HG03139 (cell line): ENCODE measurements at regions not wholly inside any gene's neighbourhood (a gene's known extent, or its start where the extent isn't known, plus 50 kb on each side); places are given as distances from the start of the nearest gene placed in this dataset.

Source experiments
- ATAC-seq: cut with Tn5 transposase; IDR thresholded peaks from one replicate; pipeline ENCODE4 v1.9.1; 2021; ENCODE audit not compliant: unreplicated experiment

DNA sequence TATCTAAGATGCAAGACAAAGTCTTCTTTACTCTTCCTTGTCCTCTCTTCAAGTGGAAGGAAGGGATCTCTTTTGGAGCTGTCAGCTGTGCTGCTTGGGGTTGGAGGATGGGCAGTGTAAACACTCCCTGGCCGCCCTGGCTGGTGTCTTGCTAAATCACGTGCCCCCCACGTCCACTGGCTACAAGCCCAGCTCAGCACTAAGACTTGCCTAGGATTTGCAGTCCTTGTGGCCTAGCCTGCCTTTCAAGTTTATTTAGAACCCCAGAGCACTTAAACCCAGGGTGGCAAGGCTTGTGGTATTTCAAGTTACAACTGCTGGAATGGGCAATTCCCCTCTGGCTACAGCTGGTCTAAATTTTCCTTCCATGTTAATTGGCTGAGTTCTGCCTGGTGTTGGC lies 272.4 kb upstream of the MYO3A start:
- ATAC-seq, result no peak

DNA sequence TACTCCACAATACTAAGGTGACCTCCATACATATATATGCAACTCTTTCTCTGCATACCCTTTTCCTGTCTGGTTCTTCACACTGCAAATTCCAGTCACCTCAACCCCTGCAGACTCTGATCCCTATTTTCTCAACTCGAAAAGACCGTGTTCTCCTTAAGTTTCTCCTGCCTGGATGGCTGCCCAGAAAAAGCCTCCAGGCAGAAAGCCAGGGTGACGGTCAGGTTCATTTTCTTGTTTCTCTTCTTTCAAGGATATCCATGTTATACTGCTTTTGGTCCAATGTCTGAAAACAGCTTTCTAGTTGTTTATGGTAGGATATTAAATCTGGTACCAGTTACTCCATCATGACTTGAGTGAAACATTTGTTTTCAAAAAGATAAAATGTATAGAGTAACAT lies 267.8 kb upstream of the MYO3A start:
- ATAC-seq, result no peak

DNA sequence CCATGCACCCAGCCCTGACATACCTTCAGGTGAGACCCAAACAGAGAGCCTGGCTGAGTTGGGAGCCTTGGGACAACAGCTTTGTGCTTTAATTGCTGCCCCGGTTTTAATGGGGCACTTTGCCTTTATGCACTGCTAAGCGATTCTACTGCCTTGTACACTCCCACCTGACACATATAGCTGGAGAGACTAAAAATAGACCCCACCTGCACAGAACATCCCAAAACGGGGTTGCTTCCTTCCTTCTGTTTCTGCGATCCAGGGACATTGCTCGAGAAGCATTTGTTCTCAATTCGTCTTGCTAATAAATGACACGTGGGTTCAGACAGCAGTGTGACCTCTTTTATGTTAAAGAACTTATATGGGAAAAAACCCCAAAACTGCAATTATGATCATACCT lies 258.8 kb upstream of the MYO3A start:
- no peak for ATAC-seq

DNA sequence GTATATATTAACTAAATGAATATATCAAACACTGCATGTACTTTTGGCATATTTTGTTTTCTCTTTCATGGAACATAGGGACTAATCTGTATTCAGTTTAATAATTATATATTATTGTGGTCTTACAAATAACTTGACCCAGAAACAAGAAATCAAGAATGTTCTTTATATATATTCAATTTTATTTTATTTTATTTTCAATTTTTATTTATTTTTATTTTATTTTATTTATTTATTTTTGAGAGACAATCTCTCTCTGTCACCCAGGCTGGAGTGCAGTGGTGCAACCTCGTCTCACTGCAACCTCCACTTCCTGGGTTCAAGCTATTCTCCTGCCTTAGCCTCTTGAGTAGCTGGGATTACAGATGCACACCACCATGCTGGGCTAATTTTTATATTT lies 258.4 kb upstream of the MYO3A start:
- no peak for ATAC-seq

DNA sequence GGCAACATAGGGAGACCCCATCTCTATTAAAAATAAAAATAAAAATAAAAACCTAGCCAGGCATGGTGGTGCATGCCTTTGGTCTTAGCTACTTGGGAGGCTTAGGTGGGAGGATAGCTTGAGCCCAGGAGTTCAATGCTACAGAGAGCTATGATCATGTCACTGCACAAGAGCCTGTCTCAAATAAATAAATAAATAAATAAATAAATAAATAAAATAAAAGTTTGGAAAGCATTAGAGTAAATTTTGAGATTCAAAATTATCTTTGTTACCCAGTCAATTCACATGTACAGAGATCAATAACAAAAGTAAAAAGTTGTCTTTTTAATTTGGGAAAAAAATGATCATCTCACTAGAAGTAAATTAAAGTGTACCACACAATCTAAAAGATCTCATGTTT lies 255.8 kb upstream of the MYO3A start:
- ATAC-seq, result no peak

DNA sequence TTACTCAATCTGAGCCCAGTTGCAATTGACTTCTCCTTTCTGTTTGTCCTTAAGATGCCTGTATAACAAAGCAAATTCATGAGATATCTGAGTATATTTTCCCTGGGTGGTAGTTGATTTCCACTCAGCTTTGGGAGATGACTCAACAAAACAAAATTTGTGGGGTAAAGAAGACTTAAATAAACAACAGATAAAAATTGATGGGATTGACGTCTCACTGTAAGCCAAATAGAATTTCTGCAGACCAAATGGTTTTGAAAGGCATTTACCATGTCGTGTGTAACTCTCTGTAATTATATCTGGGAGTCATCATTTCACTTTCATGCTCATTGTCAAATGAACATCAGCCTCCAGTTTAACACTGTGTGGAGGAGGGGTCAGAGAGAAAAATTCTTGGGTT lies 255.4 kb upstream of the MYO3A start:
- ATAC-seq, result no peak

DNA sequence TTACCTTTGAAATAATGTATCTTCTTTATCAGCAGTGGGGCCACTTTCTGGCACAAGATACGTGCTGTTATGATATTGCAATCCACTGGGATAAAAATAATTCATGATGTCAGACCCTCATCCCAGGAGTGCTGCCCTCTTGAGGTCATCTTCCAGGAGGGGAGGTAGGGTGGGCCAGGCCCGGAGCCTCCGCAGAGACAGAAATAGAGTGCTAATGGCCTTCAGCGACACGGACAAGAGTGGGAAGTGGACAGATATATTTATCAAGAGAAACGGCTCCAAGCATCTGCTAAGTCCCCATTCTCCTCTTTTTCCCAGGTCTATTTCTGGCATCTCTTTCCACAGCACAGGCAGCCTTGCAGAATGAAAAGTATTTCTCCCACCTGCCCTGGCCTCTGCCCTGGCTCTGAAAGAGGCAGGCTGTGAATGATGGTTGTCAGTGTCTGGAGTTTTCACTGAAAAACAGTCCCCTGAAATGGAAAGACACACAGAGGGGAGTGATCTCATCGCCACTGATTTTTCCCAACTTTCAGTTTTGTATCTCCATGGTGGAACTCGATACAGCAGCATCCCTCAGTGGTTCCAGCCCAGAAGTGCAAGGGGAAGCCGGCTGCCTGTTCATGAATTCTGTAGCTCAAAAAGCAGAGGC lies 251.7 kb upstream of the MYO3A start:
- no peak for ATAC-seq

DNA sequence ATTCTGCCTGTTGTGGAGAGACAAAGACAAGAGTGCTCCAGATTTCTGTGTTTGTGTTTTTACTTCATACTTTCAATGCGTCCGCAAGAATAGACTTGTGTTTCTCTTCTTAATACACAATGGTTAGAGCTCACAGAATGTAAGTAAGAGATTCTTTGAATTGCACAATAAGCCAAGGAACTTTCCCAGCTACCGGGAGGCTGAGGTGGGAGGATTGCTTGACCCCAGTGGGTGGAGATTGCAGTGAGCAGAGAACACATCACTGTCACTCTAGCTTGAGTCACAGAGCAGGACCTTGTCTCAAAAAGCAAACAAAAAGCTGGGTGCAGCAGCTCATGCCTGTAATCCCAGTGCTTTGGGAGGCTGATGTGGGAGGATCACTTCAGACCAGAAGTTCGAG lies 250.7 kb upstream of the MYO3A start:
- ATAC-seq, result no peak

DNA sequence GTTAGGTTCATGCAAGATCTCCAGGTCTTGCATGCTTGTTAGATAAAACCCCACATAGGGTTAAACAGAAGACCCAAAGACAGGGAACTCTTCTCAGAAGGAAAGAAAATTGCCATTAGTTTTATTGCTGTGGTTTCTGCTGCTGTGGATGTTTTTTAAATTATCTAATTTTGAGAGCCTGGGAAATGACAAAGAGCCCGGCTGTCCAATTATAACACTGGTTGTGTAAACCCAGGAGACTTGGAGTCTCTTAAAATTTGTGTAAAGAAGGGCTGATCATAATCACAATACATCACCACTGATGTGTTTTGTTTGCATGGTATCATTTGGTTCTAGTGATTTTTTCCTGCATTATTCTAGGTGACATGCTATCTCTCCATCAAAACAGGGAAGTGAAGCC lies 246.5 kb upstream of the MYO3A start:
- ATAC-seq, result no peak

DNA sequence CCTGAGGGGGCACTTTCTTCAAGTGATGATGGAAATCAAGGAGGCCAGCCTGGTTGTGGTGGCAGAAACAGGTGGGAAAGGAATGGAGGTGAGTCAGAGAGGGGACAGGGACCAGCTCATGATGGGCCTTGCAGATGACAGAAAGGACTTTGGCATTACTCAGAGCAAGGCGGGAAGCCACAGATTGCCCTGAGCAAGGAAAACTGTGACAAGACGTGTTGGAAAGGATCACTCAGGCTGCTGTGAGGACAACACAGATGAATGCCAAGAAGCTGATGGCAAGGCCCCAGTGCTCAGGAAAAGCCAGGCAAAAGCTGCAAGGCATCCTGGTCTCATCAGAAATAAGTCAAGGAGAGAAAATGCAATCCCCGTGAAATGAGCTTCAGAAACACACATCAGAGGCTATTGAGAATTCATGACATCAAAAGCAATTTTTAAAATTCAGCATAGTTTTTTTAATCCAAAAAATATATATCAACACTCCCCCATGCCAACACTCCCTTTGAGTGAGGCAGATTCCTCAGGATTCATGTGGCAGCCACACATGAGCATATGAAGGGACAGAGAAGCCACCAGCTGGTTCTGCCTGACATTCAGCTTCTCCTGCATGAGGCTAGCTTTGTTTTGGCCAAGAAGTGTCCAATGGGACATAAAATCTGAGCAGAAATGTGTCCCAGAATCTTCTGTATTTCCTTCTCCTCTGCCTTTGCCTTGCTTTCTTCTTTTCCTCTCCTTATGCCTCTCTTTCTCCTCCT lies 244.5 kb upstream of the MYO3A start:
- ATAC-seq, result no peak

DNA sequence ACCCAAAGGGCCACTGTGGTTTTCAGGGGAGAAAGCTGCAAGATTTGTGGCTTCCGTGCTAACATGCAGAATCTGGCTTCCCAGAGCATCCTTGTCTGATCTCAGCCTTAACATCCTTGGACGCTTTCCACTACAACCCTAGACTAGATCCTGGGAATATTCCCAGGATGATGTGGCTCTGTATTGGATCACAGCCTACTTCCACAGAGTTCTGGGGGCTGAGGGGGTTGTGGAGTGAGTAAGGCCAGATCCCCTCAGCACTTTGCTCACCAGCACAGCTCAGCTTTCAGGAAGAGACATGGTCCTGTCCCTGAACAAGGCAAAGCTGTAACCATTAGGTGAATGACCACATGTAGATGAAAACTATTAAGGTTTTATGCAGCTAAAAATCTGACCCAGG lies 241.3 kb upstream of the MYO3A start:
- no peak for ATAC-seq

DNA sequence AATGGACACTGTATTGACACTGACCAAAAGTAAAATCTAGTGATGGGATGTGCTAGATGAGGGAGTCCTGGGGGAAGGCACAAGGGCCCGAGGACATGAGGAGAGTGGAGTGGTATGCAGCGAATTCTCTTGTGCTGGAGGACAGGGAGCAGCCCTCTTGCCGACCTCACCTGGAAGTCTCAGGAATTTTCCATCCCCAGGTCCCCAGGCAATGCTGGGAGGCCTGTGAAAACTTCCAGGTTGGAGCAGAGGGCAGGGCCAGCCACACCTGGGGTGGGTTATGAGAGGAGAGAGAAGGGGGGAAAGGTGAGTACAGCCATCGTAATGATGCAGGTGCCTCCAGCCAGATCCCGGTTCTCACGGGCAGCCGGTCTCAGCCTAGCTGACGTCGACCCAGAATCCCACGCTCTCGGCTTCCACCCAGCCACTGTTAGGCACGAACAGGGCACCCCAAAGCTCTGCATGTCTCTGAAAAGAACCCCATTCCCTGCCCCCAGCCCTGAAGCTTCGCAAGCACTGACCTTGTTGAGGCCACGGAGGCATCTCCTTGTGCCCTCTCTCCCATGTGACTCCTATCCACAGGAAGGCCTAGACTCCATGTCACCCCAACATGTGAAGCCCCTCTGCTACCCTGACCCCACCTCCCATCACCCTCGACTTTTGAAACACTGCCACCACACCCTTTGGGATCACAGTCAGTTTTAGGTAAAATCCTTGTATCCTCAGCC lies 239.7 kb upstream of the MYO3A start:
- ATAC-seq, result no peak

DNA sequence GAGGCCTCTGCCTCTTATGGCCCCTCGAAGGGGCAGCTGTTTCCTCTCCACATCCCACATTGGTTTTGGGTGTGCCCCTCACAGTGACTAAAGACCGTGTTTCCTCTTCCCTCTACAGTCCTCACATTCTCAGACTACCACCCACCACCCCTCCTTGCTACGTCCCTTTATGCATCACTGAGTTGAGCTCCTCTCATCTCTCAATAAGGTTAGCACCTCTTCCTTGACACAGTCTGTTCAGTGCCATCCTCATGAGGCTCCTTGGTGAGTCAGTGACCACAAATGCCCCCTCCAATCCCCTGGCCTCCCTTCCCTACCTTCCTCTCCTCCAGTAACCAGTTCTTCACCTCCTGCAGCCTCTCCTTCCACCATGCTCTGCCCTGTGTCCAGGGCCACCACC lies 239.1 kb upstream of the MYO3A start:
- ATAC-seq, result no peak

DNA sequence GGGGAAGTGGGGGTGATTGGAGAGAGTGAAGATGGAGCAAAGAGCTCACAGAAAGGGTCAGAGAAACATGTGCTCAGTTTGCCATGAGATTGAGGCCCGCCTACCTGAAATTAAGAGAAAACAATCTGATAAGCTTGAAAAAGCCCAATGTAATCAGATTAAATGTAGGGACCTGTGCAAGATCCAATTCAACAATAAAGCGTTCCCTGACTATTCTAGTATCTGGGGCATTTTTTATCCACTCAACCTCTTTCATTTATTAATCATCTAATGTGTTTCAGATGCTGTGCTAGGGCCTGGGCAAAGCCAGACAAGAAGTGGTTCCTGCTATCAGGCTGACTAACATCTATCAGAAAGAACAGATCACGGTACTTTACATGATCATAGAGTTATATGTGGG lies 238.4 kb upstream of the MYO3A start:
- no peak for ATAC-seq

DNA sequence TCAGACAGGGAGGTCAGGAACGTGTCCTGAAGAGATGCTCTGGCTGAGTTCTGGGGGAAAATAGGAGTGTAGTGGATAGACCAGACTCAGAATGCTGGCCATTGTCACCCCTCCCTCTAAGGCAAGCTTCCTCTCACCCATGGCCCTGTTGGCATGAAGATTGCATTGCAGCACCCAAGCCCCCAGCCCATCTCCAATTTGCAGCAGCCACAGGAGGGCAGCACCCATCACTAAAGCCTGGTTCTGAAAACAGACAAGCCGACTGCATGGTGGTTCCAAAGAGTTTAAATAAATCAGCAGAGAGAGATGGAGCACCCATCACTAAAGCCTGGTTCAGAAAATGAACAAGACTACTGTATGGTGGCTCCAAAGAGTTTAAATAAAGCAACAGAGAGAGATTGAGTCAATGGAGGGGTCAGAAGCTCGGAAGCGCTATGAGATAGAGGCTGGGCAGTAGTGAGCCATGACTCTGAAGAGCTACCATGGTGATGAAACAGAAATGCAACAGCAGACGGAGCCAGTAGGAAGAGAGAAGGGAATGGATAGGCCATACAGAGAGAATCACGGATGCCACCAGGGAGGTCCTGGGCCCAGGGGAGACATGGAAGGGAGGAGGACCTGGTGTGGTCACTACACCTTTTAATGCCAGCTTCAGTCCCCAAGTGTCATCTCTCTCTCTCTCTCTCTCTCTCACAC lies 237.9 kb upstream of the MYO3A start:
- no peak for ATAC-seq

DNA sequence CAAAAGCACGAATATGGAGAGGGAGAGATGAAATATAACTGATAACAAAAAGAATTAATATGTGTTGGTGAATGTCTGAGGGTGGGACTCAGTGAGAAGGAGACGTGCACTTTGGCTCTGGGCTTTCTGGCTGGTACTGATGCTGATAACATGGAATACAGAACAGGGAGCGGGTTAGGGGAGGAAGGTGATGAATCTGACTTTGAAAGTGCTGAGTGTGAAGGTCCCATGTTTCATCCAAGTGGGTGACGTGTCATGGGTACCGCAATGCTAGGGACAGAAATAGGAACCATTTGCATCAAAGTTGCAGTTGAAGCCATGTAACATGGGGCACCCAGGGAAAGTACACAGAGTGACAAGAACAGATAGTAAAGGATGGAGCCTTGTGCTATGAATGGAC lies 236.6 kb upstream of the MYO3A start:
- ATAC-seq, result no peak

DNA sequence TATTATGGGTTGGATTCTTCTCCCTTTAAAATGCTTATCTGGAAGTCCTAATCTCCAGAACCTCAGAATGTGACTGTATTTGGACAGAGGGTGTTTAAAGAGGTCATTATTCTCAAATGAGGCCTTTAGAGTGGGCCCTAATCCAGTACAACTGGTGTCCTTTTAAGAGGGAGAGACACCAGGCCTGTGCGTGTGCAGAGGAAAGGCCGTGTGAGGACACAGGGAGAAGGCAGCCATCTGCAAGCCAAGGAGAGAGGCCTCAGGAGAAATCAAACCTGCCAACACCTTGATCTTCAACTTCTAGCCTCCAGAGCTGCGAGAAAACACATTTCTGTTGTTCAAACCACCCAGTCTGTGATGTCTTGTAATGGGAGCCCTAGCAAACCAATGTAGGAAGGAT lies 235.4 kb upstream of the MYO3A start:
- ATAC-seq, result no peak

DNA sequence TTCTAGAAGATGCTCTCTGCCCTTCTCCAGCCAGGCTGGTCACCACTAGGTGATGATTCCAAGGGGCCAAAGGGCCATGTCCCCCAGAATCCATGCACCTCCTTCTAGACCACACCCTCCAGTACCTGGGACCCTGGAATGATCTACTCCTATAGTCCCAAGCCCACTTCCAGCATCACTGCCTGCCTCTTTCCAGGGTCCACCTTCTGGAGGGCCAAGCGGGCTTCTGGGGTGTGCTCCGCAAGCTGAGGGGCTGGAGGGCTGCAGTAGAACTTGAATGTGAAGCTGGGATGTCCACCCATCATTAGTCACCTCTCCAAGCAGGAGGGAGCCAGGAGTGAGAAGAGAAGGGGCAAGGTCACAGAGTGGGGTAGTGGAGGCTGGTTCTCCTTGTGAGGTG lies 234.4 kb upstream of the MYO3A start:
- no peak for ATAC-seq

DNA sequence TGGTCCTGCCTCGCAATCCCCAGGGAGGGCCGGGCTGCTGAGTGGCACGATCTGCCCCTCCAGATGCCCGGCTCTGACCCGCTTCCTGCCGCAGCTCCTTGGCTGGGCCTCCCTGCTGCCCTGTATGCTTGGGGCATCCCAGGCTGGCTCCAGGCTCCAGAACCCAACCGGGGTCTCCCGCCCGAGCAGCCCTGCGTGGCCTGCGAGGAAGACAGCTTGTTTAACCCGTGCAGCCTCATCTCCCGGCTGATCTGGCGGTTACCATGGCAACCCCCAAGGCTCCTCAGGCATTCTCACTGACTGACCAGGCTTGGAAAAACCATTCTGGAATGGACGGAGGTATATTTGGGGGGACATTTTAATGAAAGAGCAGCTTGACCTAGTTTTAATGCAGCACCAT lies 232.4 kb upstream of the MYO3A start:
- no peak for ATAC-seq

DNA sequence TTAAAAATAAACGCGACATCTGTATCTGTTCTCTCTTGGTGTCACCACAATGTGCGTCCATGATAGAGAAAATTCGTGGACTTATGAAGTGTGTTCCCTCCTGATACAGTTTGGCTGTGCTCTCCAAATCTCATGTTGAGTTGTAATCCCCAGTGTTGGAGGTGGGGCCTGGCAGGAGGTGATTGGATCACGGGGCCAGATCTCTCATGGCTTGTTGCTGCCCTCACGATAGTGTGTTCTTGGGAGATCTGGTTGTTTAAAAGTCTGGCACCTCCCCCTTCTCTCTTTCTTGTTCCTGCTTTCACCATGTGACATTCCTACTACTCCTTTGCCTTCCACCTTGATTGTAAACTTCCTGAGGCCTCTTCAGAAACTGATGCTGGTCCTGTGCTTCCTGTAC lies 229.4 kb upstream of the MYO3A start:
- no peak for ATAC-seq

DNA sequence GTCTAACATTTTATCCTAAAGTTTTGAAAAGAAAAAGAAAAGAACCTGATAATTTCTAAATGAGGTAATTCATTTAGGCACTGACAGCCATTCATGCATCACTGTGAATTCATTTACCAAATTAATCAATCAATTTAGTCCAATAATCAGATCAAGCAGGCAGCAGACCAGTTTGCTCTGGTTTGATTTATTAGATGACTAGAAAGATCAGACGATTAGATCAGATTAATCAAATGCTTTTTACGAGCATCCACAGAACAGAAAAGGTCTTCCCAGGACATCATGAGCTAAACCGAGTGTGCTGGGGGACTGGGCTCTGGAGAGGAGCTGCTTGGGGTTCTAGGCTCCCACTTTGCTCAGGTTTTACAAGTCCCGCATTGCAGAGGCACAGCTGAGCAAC lies 226.5 kb upstream of the MYO3A start:
- no peak for ATAC-seq
